Osteoblast (primary cell): ENCODE measurements at regions not wholly inside any gene's neighbourhood (a gene's known extent, or its start where the extent isn't known, plus 50 kb on each side); places are given as distances from the start of the nearest gene placed in this dataset.

ENCODE experiments used
- DNase-seq: peaks from one replicate; pipeline ENCODE4 v3.0.0; 2011; ENCODE audit warnings: low spot score, mixed read lengths; ENCODE audit not compliant: insufficient read length; ENCODE audit errors: missing footprints
- H2AFZ ChIP-seq: 2 replicates; pipeline ENCODE4 v1.6.0; 2011; ENCODE audit warnings: mild to moderate bottlenecking, low read length
- H3K27ac ChIP-seq: 2 replicates; pipeline ENCODE4 v1.5.1; 2011; ENCODE audit warnings: mild to moderate bottlenecking, low read depth, low read length, moderate library complexity
- H3K27me3 ChIP-seq: 2 replicates; pipeline ENCODE4 v1.6.0; 2012; ENCODE audit warnings: mild to moderate bottlenecking, control low read depth, inconsistent platforms, low read length, moderate library complexity; ENCODE audit not compliant: insufficient read depth
- H3K36me3 ChIP-seq: 2 replicates; pipeline ENCODE4 v1.5.1; 2011; ENCODE audit warnings: mild to moderate bottlenecking, low read length, control low read depth, moderate library complexity; ENCODE audit not compliant: insufficient read depth
- H3K4me1 ChIP-seq: 2 replicates; pipeline ENCODE4 v1.5.1; 2011; ENCODE audit warnings: mild to moderate bottlenecking, low read length, control low read depth, moderate library complexity; ENCODE audit not compliant: insufficient read depth
- H3K4me2 ChIP-seq: 2 replicates; pipeline ENCODE4 v1.6.0; 2011; ENCODE audit warnings: mild to moderate bottlenecking, low read length; ENCODE audit not compliant: insufficient read depth
- H3K4me3 ChIP-seq: fragments of 200-600 bp; sonication (generic); 3 replicates; pipeline ENCODE4 v1.5.1; 2012; ENCODE audit warnings: mild to moderate bottlenecking, low read length, inconsistent platforms; ENCODE audit not compliant: insufficient read depth
- H3K79me2 ChIP-seq: 2 replicates; pipeline ENCODE4 v1.6.0; 2012; ENCODE audit warnings: mild to moderate bottlenecking, low read length, control low read depth, inconsistent platforms; ENCODE audit not compliant: insufficient read depth
- H3K9me3 ChIP-seq: 2 replicates; pipeline ENCODE4 v1.5.1; 2011; ENCODE audit warnings: low read depth, low read length, control low read depth
- H4K20me1 ChIP-seq: 2 replicates; pipeline ENCODE4 v1.6.0; 2012; ENCODE audit warnings: mild to moderate bottlenecking, low read length, control low read depth; ENCODE audit not compliant: insufficient read depth
- TF ChIP-seq, protein P1 (sequence below): IDR thresholded peaks from 2 replicates; pipeline ENCODE4 v1.5.1; 2011; ENCODE audit warnings: mild to moderate bottlenecking, low read depth, low read length, moderate library complexity; ENCODE audit errors: extremely low read depth

DNA sequence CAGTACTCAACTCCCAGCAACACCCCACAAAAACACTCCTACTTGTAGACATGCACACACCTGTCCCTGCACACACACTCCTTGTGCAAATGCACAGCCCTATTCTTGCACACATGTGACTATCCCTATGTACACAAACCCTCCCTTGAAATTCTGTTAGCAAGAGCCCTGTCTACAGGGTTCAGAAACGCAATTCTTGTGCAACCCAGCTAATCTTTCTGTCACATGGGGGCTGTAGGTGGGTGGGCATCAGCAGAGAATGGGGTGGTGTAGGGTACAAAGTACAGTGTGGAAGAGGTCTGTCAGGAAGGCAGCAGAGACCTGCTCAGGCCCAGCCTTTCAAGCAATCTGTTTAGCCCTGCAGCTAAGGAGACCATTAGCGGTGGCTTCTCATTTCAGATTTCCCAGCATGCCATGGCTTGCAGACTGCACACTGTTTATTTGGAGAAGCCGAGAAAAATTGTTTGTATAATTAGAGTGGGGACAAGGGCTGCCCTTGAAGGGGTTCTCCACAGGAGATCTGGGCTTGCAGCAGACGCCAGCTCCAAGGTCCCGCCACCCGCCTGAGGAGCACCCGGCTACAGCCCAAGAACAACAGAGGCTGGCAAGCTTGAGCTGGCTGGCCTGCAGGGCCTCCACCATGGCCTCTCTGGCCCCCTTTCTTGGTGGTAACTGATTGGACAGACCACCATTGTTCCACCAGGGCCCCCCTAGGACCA, 144.0 kb upstream of the PJA1 start:
- H3K27ac ChIP-seq: no peak overlapping the region
- no peaks in the 10 kb centered on the region for H3K79me2 ChIP-seq
- no peaks in the 10 kb centered on the region for H3K9me3 ChIP-seq
- no peak overlapping the region for H3K4me2 ChIP-seq
- no peak overlapping the region for H2AFZ ChIP-seq
- H3K27me3 ChIP-seq: peaks cover 41% of the 10 kb centered on the region
- no peaks in the 10 kb centered on the region for H4K20me1 ChIP-seq
- no peak for DNase-seq
- H3K4me3 ChIP-seq: no peak overlapping the region
- H3K4me1 ChIP-seq: no peaks in the 10 kb centered on the region
- no peaks in the 10 kb centered on the region for H3K36me3 ChIP-seq
- TF ChIP-seq, protein P1, sequence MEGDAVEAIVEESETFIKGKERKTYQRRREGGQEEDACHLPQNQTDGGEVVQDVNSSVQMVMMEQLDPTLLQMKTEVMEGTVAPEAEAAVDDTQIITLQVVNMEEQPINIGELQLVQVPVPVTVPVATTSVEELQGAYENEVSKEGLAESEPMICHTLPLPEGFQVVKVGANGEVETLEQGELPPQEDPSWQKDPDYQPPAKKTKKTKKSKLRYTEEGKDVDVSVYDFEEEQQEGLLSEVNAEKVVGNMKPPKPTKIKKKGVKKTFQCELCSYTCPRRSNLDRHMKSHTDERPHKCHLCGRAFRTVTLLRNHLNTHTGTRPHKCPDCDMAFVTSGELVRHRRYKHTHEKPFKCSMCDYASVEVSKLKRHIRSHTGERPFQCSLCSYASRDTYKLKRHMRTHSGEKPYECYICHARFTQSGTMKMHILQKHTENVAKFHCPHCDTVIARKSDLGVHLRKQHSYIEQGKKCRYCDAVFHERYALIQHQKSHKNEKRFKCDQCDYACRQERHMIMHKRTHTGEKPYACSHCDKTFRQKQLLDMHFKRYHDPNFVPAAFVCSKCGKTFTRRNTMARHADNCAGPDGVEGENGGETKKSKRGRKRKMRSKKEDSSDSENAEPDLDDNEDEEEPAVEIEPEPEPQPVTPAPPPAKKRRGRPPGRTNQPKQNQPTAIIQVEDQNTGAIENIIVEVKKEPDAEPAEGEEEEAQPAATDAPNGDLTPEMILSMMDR: no peak

DNA sequence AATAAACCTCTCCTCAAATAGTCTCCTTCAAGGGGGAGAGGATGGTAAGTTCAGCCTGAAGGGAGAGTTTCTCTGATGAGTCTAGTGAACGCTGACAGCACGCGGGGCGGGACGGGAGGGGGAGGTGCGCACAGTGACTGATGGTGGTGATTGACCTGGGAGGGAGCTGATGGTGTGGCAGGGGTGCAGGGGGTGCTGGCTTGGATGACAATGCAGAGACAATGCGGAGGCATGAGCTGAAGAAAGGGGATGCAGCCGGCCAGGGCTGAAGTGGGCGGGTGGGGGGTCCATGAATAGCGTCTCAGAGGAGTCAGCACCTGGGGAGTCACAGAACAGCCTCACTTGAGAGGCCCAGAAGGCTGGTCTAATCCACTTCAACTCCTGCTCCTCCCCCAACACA, 142.5 kb upstream of the PJA1 start:
- Histone ChIP-seq H3K27me3 (peaks cover 34% of the 10 kb centered on the region), H3K36me3 (no peaks in the 10 kb centered on the region), H3K9me3 (no peaks in the 10 kb centered on the region), H4K20me1 (peaks cover 4% of the 10 kb centered on the region), H3K4me1 (no peaks in the 10 kb centered on the region), H3K79me2 (no peaks in the 10 kb centered on the region), H3K27ac (no peak overlapping the region), H3K4me2 (no peak overlapping the region), H2AFZ (no peak overlapping the region), H3K4me3 (no peak overlapping the region)
- DNase-seq: no peak
- TF ChIP-seq, protein P1: no peak

DNA sequence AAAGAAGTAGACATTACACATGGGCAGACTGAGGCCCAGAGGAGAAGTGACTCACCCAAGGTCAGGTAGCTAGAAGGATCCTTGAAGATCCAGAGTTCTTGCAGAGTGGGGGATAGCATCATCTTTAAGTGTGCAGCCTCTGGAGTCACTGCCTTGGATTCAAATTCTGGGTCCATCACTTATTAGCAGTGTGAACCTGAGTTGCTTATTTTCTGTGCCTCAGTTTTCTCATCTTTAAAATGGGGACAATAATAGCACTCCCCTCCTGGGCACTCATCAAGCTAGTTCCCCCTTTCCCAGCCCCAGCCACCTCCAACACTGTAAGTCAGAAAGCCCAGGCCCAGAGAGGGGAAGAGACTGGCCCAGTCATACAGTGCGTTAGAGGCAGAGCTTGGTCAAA, 141.8 kb upstream of the PJA1 start:
- Histone ChIP-seq H3K4me1 (no peaks in the 10 kb centered on the region), H4K20me1 (peaks cover 4% of the 10 kb centered on the region), H3K9me3 (no peaks in the 10 kb centered on the region), H2AFZ (no peak overlapping the region), H3K79me2 (no peaks in the 10 kb centered on the region), H3K4me2 (no peak overlapping the region), H3K36me3 (no peaks in the 10 kb centered on the region), H3K27me3 (peaks cover 31% of the 10 kb centered on the region), H3K27ac (no peak overlapping the region), H3K4me3 (no peak overlapping the region)
- no peak for DNase-seq
- TF ChIP-seq, protein P1: no peak

DNA sequence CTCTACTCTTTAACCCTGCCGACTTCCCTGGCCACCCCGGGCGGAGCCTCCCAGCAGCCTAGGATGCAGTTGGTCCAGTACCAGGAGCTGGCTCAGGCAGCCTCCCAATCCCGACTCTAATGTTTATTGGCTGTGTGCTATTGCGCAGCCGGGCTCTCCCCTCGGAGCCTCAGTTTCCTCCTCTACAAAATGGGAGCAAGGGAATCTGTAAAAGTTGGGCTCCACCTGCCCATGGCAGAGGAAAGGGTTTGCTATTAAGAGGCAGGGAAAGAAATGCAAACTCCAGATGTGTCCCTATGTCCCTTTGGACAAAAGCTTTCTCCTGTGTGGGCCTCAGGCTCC, 140.8 kb upstream of the PJA1 start:
- H4K20me1 ChIP-seq: peaks cover 4% of the 10 kb centered on the region
- DNase-seq: no peak
- H3K4me3 ChIP-seq: no peak overlapping the region
- TF ChIP-seq, protein P1: no peak
- peaks cover 21% of the 10 kb centered on the region for H3K27me3 ChIP-seq
- no peaks in the 10 kb centered on the region for H3K79me2 ChIP-seq
- H3K27ac ChIP-seq: no peak overlapping the region
- H3K36me3 ChIP-seq: no peaks in the 10 kb centered on the region
- no peaks in the 10 kb centered on the region for H3K4me1 ChIP-seq
- H3K9me3 ChIP-seq: no peaks in the 10 kb centered on the region
- H2AFZ ChIP-seq: no peak overlapping the region
- H3K4me2 ChIP-seq: no peak overlapping the region
